SJSA1 (cell line): ENCODE measurements at regions not wholly inside any gene's neighbourhood (a gene's known extent, or its start where the extent isn't known, plus 50 kb on each side); places are given as distances from the start of the nearest gene placed in this dataset.

Source experiments
- DNase-seq, 2 experiments: peaks; one replicate each; pipeline ENCODE4 v3.0.0-alpha.2; 2015 to 2020; ENCODE audit warnings: low spot score in 2 of 2, low read depth in 1 of 2
- H3K27ac ChIP-seq: fragments of 250-450 bp; sonication (Bioruptor Pico); 2 replicates; pipeline ENCODE4 v1.5.1; 2020; ENCODE audit warnings: mild to moderate bottlenecking, moderate library complexity
- H3K27me3 ChIP-seq: fragments of 250-450 bp; sonication (Bioruptor Pico); replicated peaks from 2 replicates; pipeline ENCODE4 v1.5.1; 2020; ENCODE audit warnings: mild to moderate bottlenecking, moderate library complexity
- H3K36me3 ChIP-seq: fragments of 250-450 bp; sonication (Bioruptor Pico); 2 replicates; pipeline ENCODE4 v1.5.1; 2020; ENCODE audit warnings: mild to moderate bottlenecking
- H3K4me1 ChIP-seq: fragments of 250-450 bp; sonication (Bioruptor Pico); replicated peaks from 2 replicates; pipeline ENCODE4 v1.6.1; 2021; ENCODE audit warnings: mild to moderate bottlenecking
- H3K4me3 ChIP-seq: fragments of 250-450 bp; sonication (Bioruptor Pico); 2 replicates; pipeline ENCODE4 v1.5.1; 2020; ENCODE audit warnings: mild to moderate bottlenecking
- H3K9me3 ChIP-seq: fragments of 250-450 bp; sonication (Bioruptor Pico); replicated peaks from 2 replicates; pipeline ENCODE4 v1.5.1; 2020; ENCODE audit warnings: mild to moderate bottlenecking

DNA sequence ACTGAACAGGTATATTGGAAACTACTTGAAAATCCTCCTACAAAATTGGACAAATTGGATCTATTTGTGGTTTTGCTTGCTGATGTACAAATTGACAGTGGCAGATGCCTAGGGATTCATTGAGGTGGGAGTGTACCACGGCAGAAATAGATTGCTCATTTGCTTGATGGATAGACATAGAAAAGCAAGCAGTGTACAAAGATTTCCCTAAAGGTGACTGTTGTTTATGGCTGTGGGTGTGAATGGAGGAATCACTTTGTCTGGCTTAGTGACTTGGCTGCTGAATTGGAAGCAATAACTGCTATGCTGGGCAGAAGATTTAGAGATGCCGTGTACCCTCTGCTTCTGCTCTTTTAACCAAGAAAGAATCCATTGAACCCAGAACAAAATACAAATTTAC is 191.0 kb upstream of the GRID2 start:
- Histone ChIP-seq H3K4me1 (no peaks in the 10 kb centered on the region), H3K9me3 (no peaks in the 10 kb centered on the region), H3K27me3 (no peaks in the 10 kb centered on the region), H3K27ac (no peak overlapping the region), H3K4me3 (no peak overlapping the region), H3K36me3 (no peaks in the 10 kb centered on the region)
- DNase-seq: no peak

DNA sequence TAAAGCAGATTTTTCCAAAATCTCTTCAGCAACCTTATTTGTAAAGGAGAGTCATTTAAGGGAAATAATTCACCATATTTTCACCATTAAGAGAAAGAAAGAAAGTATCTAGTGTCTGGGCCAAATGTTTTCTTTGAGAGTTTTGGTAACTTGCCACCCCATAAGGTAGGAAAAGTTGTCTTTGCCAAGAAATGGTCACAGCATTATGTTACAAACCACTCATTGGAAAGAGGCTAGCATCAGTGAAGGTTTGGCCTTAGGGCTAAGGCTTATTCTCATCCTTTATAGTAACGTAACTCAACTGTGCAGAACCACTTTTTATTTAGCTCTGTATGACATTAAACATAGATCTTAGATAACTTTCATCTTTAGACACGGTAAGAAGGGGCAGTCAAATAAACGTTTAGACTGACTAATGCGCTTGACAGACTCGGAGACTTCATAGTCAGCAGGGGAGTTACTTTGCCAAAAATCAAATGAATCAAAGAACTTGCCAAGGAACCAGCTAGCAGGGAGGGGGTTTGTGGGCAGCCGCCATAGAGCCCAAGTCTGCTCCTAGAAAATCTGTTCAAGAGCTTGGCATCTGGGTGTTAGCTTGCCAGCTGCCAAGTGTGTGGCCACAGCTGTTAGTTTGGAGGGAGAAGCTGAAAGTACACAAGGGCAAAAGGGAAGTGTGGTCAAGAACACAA is 182.8 kb upstream of the GRID2 start:
- DNase-seq: no peak
- Histone ChIP-seq H3K27ac (no peak overlapping the region), H3K36me3 (no peaks in the 10 kb centered on the region), H3K9me3 (no peaks in the 10 kb centered on the region), H3K4me1 (no peaks in the 10 kb centered on the region), H3K27me3 (no peaks in the 10 kb centered on the region), H3K4me3 (no peak overlapping the region)

DNA sequence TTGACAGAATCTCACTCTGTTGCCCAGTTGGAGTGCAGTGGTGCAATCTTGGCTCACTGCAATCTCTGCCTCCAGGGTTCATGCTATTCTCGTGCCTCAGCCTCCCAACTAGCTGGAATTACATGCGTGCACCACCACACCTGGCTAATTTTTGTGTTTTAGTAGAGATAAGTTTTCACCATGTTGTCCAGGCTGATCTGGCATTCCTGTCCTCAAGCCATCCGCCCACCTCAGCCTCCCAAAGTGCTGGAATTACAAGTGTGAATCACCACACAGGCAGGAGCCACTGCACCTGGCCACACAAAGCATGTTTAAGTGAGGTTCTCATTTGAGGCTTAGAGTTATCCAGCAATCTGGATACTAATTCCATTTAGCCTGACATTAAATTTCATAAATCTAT is 180.9 kb upstream of the GRID2 start:
- Histone ChIP-seq H3K9me3 (no peaks in the 10 kb centered on the region), H3K27ac (no peak overlapping the region), H3K27me3 (no peaks in the 10 kb centered on the region), H3K4me1 (no peaks in the 10 kb centered on the region), H3K36me3 (no peaks in the 10 kb centered on the region), H3K4me3 (no peak overlapping the region)
- no peak for DNase-seq

DNA sequence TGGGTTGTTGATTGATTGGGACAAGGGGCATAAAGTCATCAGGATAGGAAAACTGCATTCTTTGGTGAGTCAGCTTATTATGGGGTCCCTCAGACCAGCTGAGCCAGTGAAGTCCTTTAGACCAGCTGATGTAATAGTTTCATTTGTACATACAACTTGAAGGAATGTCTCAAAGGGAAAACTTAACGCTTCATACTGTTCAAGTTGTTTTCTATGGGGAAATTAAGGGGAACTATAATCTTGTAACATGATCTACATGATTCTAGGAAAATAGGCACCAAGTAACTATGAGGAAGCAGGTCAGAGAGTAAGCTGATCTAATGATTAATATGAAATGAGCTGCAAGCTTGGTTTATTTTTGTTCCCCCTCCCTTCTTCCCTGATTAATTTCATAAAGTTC is 175.1 kb upstream of the GRID2 start:
- no peak for DNase-seq
- H3K27ac ChIP-seq: no peak overlapping the region

DNA sequence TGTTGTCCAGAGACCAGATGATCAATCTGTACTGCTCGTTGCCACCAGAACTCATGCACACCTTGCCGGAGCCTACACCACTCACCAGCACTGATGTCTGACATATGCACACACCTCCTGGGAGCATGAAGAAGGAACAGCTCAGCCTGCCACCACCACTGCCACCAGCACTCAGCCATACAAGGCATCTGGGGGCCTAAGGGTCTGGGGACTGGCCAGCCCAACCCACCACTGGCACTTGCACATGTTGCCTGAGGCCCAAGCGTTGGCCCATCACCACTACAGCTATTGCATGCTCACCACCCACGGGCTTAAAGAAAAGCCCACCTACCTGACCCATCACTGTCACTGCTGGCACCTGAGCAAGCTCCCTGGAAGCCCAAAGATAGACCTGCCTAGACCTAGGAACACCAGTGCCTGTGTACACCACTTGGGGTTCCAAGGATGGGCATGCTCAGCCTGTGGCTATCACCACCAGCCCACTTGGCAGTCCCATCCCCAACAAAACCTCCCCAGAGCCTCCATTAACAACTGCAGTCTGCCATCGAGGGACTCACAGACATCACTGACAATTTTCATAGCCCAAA is 174.3 kb upstream of the GRID2 start:
- H3K4me1 ChIP-seq: no peaks in the 10 kb centered on the region
- H3K27me3 ChIP-seq: no peaks in the 10 kb centered on the region
- H3K36me3 ChIP-seq: no peaks in the 10 kb centered on the region
- no peak overlapping the region for H3K4me3 ChIP-seq
- DNase-seq: no peak
- H3K9me3 ChIP-seq: no peaks in the 10 kb centered on the region
- no peak overlapping the region for H3K27ac ChIP-seq

More for the DNA sequence above, 175.1 kb upstream of the GRID2 start:
- H3K4me1 ChIP-seq: no peaks in the 10 kb centered on the region
- no peak overlapping the region for H3K4me3 ChIP-seq
- H3K27me3 ChIP-seq: no peaks in the 10 kb centered on the region
- no peaks in the 10 kb centered on the region for H3K9me3 ChIP-seq
- H3K36me3 ChIP-seq: no peaks in the 10 kb centered on the region

DNA sequence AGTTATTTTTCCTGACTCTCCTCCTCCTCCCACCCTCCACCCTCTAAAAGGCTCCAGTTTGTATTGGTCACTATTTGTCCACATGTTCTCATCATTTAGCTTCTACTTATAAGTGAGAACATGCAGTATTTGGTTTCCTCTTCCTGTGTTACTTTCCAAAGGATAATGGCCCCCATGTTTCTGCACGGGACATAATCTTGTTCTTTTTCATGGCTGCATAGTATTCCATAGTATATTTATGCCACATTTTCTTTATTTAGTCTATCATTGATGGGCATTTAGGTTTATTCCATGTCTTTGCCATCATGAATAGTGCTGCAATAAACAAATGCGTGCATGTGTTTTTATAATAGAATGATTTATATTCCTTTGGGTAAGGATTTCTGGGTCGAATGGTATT is 167.3 kb upstream of the GRID2 start:
- H3K4me3 ChIP-seq: no peak overlapping the region
- no peaks in the 10 kb centered on the region for H3K27me3 ChIP-seq
- H3K9me3 ChIP-seq: no peaks in the 10 kb centered on the region
- no peak for DNase-seq
- no peaks in the 10 kb centered on the region for H3K36me3 ChIP-seq
- no peak overlapping the region for H3K27ac ChIP-seq
- H3K4me1 ChIP-seq: no peaks in the 10 kb centered on the region

DNA sequence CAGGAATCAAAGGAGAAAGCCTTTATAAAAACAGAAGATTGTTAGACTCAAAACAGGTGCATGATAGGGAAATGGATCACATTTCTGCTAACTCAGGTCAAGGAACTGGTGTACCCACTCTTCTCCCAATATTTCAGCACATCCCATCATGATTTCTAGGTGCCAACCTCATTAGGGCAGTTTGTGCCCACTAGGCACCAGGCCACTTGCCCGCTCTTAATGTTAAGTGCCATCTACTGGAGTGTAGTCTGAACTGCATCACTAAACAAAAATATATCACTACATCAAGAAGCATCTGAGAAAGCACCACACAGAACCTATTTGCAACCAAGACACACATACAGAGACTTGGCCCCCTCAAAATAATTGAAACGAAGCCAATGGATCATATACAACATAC is 140.4 kb upstream of the GRID2 start:
- Histone ChIP-seq H3K27me3 (no peaks in the 10 kb centered on the region), H3K4me1 (no peaks in the 10 kb centered on the region), H3K36me3 (no peaks in the 10 kb centered on the region), H3K27ac (no peak overlapping the region), H3K4me3 (no peak overlapping the region), H3K9me3 (no peaks in the 10 kb centered on the region)
- DNase-seq: no peak

DNA sequence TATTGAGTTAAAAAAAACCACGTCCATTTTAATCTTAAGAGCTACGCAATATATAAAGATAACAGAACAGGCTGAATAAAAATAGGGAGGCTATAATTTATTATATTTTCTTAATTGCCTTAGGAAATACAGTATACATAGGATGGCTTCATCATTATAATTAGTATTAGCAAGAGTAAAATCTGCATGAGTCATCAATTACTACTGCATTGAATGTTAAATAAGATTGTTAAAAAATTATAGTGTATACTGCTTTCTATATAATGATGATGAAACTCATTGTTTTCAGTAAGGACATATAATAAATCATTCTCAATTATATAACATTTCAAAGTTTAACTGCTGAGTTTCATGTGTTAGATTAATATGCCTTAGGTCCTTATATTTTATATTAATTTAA is 133.4 kb upstream of the GRID2 start:
- Histone ChIP-seq H3K36me3 (no peaks in the 10 kb centered on the region), H3K27me3 (no peaks in the 10 kb centered on the region), H3K4me3 (no peak overlapping the region), H3K9me3 (no peaks in the 10 kb centered on the region), H3K4me1 (no peaks in the 10 kb centered on the region), H3K27ac (no peak overlapping the region)
- no peak for DNase-seq

DNA sequence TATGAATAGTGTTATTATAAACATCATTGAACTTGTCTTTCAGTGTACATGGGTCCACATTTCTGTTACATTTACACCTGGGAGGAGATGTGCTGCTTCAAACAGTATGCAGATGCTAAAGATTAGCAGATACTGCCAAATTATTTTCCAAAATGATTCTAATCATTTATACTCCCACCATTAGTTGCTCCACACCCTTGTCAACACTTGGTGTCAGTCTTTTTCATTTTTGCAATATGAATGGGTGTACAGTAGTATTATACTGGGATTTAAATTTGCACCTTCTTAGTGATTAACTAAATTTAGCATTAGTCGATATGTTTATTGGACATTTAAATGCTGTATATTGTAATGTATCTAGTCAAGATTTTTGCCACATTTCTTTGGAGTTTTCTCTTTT is 131.6 kb upstream of the GRID2 start:
- no peaks in the 10 kb centered on the region for H3K9me3 ChIP-seq
- H3K4me3 ChIP-seq: no peak overlapping the region
- DNase-seq: no peak
- no peaks in the 10 kb centered on the region for H3K4me1 ChIP-seq
- no peaks in the 10 kb centered on the region for H3K36me3 ChIP-seq
- H3K27ac ChIP-seq: no peak overlapping the region
- H3K27me3 ChIP-seq: no peaks in the 10 kb centered on the region

DNA sequence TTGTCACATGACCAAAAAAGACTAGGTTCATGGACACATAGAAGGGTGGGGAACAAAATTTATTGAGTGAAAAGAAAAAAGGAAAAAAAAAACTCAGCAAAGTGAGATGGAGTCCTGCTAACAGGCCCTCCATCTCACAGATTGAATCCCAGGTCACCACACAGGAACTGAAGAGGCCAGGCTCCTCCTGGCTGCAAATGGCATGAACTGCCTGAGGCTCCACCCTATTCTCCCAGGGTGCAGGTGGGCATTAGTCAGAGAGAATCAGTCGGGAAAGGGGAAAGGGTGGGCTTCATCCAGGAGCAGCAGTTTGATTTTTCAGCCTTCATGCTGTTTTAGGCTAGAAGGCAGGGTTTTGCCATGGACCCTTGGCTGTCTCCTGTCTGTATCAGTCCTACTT is 128.5 kb upstream of the GRID2 start:
- H3K4me1 ChIP-seq: no peaks in the 10 kb centered on the region
- DNase-seq: no peak
- H3K9me3 ChIP-seq: no peaks in the 10 kb centered on the region
- H3K36me3 ChIP-seq: no peaks in the 10 kb centered on the region
- no peaks in the 10 kb centered on the region for H3K27me3 ChIP-seq
- no peak overlapping the region for H3K4me3 ChIP-seq
- H3K27ac ChIP-seq: no peak overlapping the region

DNA sequence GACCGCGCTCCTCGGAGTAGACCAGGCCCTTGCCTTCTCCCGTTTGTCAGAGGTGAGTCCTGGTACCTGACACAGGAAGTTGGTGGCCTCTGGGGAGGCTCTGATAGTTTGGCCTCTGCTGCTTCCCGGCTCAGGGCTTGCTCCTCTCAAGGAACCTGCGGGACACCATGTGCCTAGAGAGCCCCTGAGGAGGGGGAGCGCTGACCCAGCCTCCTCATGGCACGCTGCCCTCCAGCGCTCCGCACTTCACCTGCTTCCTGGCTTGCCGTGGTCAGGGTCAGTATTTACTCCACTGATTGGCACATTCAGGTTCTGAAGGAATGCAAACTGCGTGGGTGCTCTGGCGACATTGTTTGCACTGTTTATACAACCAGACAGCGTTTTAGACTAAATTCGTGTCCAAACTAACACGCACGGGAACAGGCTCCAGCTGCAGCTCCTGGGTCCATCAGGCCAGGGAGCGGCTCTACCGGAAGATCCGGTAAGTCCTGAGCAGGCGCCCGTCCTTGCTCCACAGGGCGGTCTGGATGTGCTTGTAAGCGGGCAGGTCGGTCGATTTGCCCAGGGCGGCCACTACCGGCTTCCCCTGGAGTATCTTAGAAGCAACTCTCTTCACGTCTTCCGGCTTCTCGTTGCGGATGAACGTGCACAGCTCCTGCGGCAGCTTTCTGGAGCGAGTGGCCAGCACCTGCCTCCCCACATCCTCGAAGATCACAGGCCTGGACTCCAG is 121.6 kb upstream of the GRID2 start:
- Histone ChIP-seq H3K4me1 (no peaks in the 10 kb centered on the region), H3K27me3 (no peaks in the 10 kb centered on the region), H3K4me3 (no peak overlapping the region), H3K36me3 (no peaks in the 10 kb centered on the region), H3K27ac (no peak overlapping the region), H3K9me3 (no peaks in the 10 kb centered on the region)
- no peak for DNase-seq

DNA sequence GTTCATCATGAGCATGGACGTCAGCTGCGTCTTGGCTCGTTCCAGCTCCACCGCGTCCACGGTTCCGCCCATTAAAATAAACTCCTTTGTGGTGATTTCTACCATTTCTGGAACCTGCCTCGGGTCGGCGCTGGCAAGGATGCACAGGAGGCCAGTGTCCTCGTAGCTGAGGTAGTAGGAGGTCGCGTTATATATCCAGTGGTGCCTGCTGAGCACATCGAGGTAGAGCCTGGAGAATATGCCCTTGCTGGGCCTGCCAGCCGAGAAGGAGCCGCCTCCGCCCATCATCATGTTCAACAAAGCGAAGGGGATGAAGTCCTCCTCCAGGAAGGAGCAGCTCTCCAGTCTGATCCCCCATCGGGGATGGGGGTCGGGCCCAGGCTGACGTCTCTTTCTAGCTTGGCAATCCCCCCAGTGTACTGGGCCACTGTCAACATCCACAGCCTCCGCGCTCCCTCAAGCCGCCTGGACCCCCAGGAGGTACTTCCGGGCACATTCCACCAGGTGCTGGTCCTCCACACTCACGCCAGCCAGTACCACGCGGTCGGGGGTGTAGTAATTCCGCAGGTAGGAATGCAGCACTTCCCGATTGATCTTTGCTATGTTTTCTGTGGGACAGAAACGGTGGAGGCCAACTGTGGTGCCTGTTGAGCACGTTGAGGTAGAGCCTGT is 120.9 kb upstream of the GRID2 start:
- no peak overlapping the region for H3K27ac ChIP-seq
- H3K4me3 ChIP-seq: no peak overlapping the region
- H3K9me3 ChIP-seq: no peaks in the 10 kb centered on the region
- H3K4me1 ChIP-seq: no peaks in the 10 kb centered on the region
- H3K27me3 ChIP-seq: no peaks in the 10 kb centered on the region
- no peak for DNase-seq
- H3K36me3 ChIP-seq: no peaks in the 10 kb centered on the region

DNA sequence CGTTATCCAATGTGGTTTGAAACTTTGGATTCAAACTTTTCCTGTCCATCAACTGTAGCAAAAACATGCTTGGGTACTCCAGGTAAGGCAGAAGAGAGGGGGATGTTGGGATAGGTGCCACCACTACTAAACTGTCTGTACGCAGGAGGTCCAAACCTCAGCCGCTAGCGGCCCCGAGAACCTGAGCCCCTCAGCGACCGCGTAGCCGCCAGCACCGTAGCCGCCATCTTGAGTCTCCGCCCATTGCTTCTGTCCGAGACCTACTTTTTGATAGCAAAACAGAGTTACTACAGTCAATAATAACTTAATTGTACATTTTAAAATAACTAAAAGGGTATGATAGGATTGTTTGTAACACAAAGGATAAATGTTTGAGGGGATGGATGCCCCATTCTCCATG is 119.9 kb upstream of the GRID2 start:
- H3K4me1 ChIP-seq: no peaks in the 10 kb centered on the region
- H3K4me3 ChIP-seq: no peak overlapping the region
- no peaks in the 10 kb centered on the region for H3K36me3 ChIP-seq
- no peaks in the 10 kb centered on the region for H3K9me3 ChIP-seq
- no peak overlapping the region for H3K27ac ChIP-seq
- H3K27me3 ChIP-seq: no peaks in the 10 kb centered on the region
- no peak for DNase-seq

DNA sequence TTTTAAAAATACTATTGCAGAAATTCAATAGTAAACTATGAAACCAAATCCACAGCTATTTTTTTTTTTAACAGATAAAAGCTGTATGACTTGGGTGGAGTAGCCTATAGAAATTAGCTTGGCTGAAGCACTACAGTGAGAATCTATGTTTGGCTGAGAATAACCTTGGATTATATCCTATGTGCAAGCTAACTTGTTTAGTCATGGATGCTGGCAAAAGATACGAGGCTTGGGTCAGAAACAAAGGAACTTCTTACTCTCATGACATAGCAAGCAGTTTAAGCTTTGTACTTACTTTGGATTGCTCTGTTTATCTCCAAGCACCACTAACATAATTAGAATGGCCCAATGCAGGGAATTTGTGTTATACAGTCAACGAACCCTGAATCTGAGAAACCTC is 119.2 kb upstream of the GRID2 start:
- Histone ChIP-seq H3K9me3 (no peaks in the 10 kb centered on the region), H3K4me1 (no peaks in the 10 kb centered on the region), H3K36me3 (no peaks in the 10 kb centered on the region), H3K4me3 (no peak overlapping the region), H3K27me3 (no peaks in the 10 kb centered on the region), H3K27ac (no peak overlapping the region)
- DNase-seq: no peak
